Gastrocnemius medialis (tissue), 4 donors: ENCODE measurements at regions not wholly inside any gene's neighbourhood (a gene's known extent, or its start where the extent isn't known, plus 50 kb on each side); places are given as distances from the start of the nearest gene placed in this dataset.

Experiments used
- ATAC-seq, 2 donors: fragments of 150-250 bp; one replicate each; pipeline ENCODE4 v1.9.1; 2016
- DNase-seq, 2 donors: peaks; one replicate each; pipeline ENCODE4 v3.0.0-alpha.2; 2019
- H3K27ac ChIP-seq, 4 donors: fragments of 200-600 bp; sonication (generic); 1 replicate in 1 of 4; 2 replicates in 3 of 4; pipeline ENCODE4 v1.5.1; 2016 to 2018; ENCODE audit warnings: mild to moderate bottlenecking in 2 of 4, moderate library complexity in 1 of 4
- H3K27me3 ChIP-seq, 3 donors: fragments of 200-600 bp; sonication (generic) in 2 of 3; 1 replicate in 1 of 3; 2 replicates in 2 of 3; pipeline versions ENCODE4 v1.5.1 to v1.6.0; 2016 to 2019; ENCODE audit warnings: mild to moderate bottlenecking in 1 of 3, moderate library complexity in 1 of 3
- H3K36me3 ChIP-seq, 2 donors: fragments of 200-600 bp; sonication (generic) in 1 of 2; one replicate each; pipeline ENCODE4 v1.5.1; 2017 to 2018
- H3K4me1 ChIP-seq, 2 donors: fragments of 200-600 bp; sonication (generic) in 1 of 2; one replicate each; pipeline ENCODE4 v1.5.1; 2016 to 2017; ENCODE audit warnings: mild to moderate bottlenecking in 2 of 2
- H3K4me3 ChIP-seq, 4 donors: fragments of 200-600 bp; sonication (generic) in 3 of 4; 1 replicate in 1 of 4; 2 replicates in 3 of 4; pipeline ENCODE4 v1.5.1; 2016 to 2019; ENCODE audit warnings: mild to moderate bottlenecking in 2 of 4
- H3K9me3 ChIP-seq, 3 donors: fragments of 200-600 bp; sonication (generic) in 2 of 3; 1 replicate in 1 of 3; 2 replicates in 2 of 3; pipeline ENCODE4 v1.5.1; 2016 to 2019
- CTCF ChIP-seq, 5 experiments: fragments of 450-650 bp in 3 of 5; fragments of 200-600 bp in 2 of 5; sonication (generic) in 2 of 5; IDR thresholded peaks in 4 of 5; conservative IDR thresholded peaks in 1 of 5; 1 replicate in 4 of 5; 2 replicates in 1 of 5; pipeline ENCODE4 v1.5.1; 2016 to 2019; ENCODE audit warnings: antibody characterized with exemption in 5 of 5, mild to moderate bottlenecking in 3 of 5, moderate library complexity in 3 of 5
- POLR2A ChIP-seq, 2 donors: fragments of 450-650 bp; IDR thresholded peaks; one replicate each; pipeline ENCODE4 v1.6.1; 2017; ENCODE audit warnings: antibody characterized with exemption in 2 of 2, mild to moderate bottlenecking in 2 of 2, moderate library complexity in 2 of 2
- in situ Hi-C, 4 donors: fragments of 200-750 bp; cut with MboI; loops; one replicate each; pipeline versions ENCODE4 v1.15.0 to v1.8.0; 2017; ENCODE audit warnings: low sequenced_read_pairs in 4 of 4
- intact Hi-C: fragments of 100-400 bp; cut with DNase I; formaldehyde crosslinking; loops from one replicate; pipeline ENCODE4 v1.15.1; 2023; ENCODE audit warnings: low total_unique reads

DNA sequence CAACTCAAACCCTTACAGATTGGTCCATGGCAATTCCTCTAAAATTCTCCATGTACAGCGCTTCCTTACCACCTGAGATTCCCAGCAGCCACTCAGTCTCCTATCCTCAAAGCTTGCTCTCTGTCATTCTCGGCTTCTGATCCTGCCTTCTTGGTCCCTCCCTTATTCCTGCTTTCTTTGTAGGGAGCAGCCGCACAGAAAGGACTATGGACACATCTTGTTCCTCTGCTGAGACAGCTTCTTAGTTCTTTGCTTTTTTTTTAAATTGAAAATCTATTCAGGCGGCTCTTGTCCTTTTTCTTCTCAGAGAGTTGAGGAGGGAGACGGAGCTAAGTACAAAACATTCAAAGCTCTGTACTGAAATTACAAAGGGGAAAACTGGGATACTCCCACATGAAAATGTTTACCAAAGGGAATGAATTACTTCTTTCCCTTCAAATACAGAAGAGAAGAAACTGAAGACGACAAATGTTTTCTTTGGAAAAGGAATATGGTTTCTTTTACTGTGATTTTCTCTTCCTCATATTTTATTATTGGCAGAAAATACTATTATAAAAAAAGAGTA is 285.1 kb downstream of the IL20RB start:
- Histone ChIP-seq H3K9me3 (no peaks in the 10 kb centered on the region), H3K4me3 (no peak overlapping the region), H3K27ac (no peak overlapping the region), H3K27me3 (no peaks in the 10 kb centered on the region), H3K4me1 (no peaks in the 10 kb centered on the region), H3K36me3 (no peaks in the 10 kb centered on the region)
- no peak for TF ChIP-seq POLR2A (IDR thresholded peaks at IDR 0.05)
- no peak for TF ChIP-seq CTCF (IDR thresholded peaks at IDR 0.05 in 4 of 5, conservative IDR thresholded peaks at IDR 0.05 in 1 of 5)
- in situ Hi-C loops, result no loop called here
- no peak for DNase-seq
- no peak for ATAC-seq
- intact Hi-C loops, result no loop called here

DNA sequence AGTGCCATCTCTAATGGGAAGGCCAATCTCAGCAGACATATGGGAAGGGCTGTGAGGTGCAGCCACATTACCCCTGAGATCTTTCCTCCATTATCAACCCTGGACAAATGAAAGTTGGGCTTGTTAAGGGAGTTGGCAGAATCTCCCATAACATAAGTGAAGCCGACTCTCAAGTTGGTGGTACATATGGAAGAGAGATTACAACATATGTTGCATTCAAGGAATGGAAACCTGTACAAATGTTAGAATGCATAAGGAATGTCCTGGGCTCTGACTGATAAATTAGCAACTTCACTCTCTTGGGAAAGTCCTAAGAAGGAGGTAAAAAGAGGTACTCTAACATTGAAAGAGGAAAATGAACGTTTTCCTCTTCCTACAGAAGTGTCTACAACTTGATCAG is 288.7 kb downstream of the IL20RB start:
- ATAC-seq, result no peak
- H3K4me1 ChIP-seq, result no peaks in the 10 kb centered on the region
- no peak for DNase-seq
- no peaks in the 10 kb centered on the region for H3K36me3 ChIP-seq
- intact Hi-C loops, result no loop called here
- in situ Hi-C loops, result no loop called here
- H3K4me3 ChIP-seq, result no peak overlapping the region
- H3K27ac ChIP-seq, result no peak overlapping the region
- no peaks in the 10 kb centered on the region for H3K27me3 ChIP-seq
- TF ChIP-seq CTCF (IDR thresholded peaks at IDR 0.05 in 4 of 5, conservative IDR thresholded peaks at IDR 0.05 in 1 of 5) (no peak), POLR2A (IDR thresholded peaks at IDR 0.05) (no peak)
- no peaks in the 10 kb centered on the region for H3K9me3 ChIP-seq

DNA sequence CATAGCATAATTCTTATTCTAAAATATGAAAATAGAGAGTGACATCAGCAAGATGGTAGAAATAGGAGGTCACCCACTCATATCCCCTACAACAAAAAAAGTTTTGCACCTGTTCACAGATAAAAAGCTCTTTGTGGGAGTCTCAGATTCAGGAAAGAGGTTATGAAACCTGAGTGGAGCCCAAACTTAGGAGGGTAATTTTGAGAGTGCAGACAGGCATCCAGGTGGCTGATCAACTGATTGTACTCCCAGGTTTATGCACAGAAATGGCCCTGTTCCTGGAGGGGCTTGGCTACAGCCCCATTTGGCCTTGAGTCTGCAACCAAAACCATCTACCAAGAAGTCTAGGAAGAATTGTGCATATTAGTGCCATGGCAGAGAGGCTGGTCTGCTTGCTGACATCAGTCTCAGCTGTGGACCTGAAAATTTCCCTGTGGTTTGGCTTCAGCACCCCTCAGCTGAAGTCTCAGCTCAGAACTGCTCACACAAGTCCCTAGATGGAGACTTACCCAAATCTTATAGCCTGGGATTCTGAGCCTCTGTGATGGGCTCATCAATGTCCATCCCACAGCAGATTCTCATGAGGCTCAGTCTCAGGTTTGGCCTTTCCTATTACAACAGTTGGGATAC is 291.6 kb downstream of the IL20RB start:
- ATAC-seq, result no peak
- no peaks in the 10 kb centered on the region for H3K27me3 ChIP-seq
- H3K9me3 ChIP-seq, result no peaks in the 10 kb centered on the region
- no peak overlapping the region for H3K4me3 ChIP-seq
- TF ChIP-seq CTCF (IDR thresholded peaks at IDR 0.05 in 4 of 5, conservative IDR thresholded peaks at IDR 0.05 in 1 of 5) (no peak), POLR2A (IDR thresholded peaks at IDR 0.05) (no peak)
- intact Hi-C loops (no loop called here), in situ Hi-C loops (no loop called here)
- no peak for DNase-seq
- no peak overlapping the region for H3K27ac ChIP-seq
- H3K4me1 ChIP-seq, result no peaks in the 10 kb centered on the region
- no peaks in the 10 kb centered on the region for H3K36me3 ChIP-seq

DNA sequence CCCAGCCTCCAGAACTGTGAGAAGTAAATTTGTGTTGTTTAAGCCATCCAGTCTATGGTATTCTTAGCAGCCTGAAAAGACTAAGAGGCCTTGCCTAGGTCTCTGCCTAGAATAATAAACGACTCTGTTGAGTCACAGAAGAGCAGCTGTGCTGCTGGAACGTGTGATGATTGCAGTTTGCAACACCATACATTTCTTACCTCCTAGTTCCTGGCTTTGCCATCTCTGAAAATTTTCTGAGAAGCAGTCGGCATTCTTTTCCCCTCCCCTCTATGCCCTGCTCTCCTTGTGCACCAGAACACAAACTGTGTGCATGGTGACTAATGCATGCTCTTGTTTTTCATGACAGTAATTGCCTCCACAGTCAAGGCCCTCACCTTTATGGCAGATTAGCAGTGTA is 301.3 kb downstream of the IL20RB start:
- TF ChIP-seq POLR2A (IDR thresholded peaks at IDR 0.05) (no peak), CTCF (IDR thresholded peaks at IDR 0.05 in 4 of 5, conservative IDR thresholded peaks at IDR 0.05 in 1 of 5) (no peak)
- Histone ChIP-seq H3K9me3 (no peaks in the 10 kb centered on the region), H3K4me1 (no peaks in the 10 kb centered on the region), H3K4me3 (no peak overlapping the region), H3K27ac (no peak overlapping the region), H3K27me3 (no peaks in the 10 kb centered on the region), H3K36me3 (no peaks in the 10 kb centered on the region)
- no peak for ATAC-seq
- in situ Hi-C loops (no loop called here), intact Hi-C loops (no loop called here)
- no peak for DNase-seq

DNA sequence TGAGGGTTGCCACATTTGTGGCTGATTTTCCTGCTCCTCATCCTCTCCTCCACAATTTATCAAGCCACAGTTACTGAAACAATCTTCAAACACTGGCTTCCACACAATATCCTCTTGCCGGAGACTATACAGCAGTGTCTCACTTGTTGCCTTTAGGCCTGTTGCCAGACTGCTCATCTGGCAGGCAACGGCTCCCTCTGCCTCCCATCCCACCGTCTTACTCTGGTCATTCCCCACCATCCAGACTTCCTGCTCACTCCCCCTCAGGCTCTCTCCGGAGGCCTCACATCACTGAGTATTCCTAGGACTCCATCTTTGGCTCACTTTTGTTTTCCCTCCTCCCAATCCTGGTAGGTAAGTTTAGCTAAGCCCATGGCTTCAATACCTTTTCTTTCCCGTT is 301.9 kb downstream of the IL20RB start:
- no peaks in the 10 kb centered on the region for H3K27me3 ChIP-seq
- ATAC-seq (no peak), DNase-seq (no peak)
- H3K27ac ChIP-seq, result no peak overlapping the region
- in situ Hi-C loops (no loop called here), intact Hi-C loops (no loop called here)
- H3K36me3 ChIP-seq, result no peaks in the 10 kb centered on the region
- TF ChIP-seq POLR2A (IDR thresholded peaks at IDR 0.05), result no peak
- TF ChIP-seq CTCF (IDR thresholded peaks at IDR 0.05 in 4 of 5, conservative IDR thresholded peaks at IDR 0.05 in 1 of 5), result no peak
- no peaks in the 10 kb centered on the region for H3K4me1 ChIP-seq
- H3K4me3 ChIP-seq, result no peak overlapping the region
- no peaks in the 10 kb centered on the region for H3K9me3 ChIP-seq
